Osteoblast (primary cell): ENCODE measurements at regions not wholly inside any gene's neighbourhood (a gene's known extent, or its start where the extent isn't known, plus 50 kb on each side); places are given as distances from the start of the nearest gene placed in this dataset.

Experiments used
- DNase-seq: peaks from one replicate; pipeline ENCODE4 v3.0.0; 2011; ENCODE audit warnings: low spot score, mixed read lengths; ENCODE audit not compliant: insufficient read length; ENCODE audit errors: missing footprints
- H2AFZ ChIP-seq: 2 replicates; pipeline ENCODE4 v1.6.0; 2011; ENCODE audit warnings: mild to moderate bottlenecking, low read length
- H3K27ac ChIP-seq: 2 replicates; pipeline ENCODE4 v1.5.1; 2011; ENCODE audit warnings: mild to moderate bottlenecking, low read depth, low read length, moderate library complexity
- H3K27me3 ChIP-seq: 2 replicates; pipeline ENCODE4 v1.6.0; 2012; ENCODE audit warnings: mild to moderate bottlenecking, control low read depth, inconsistent platforms, low read length, moderate library complexity; ENCODE audit not compliant: insufficient read depth
- H3K36me3 ChIP-seq: 2 replicates; pipeline ENCODE4 v1.5.1; 2011; ENCODE audit warnings: mild to moderate bottlenecking, low read length, control low read depth, moderate library complexity; ENCODE audit not compliant: insufficient read depth
- H3K4me1 ChIP-seq: 2 replicates; pipeline ENCODE4 v1.5.1; 2011; ENCODE audit warnings: mild to moderate bottlenecking, low read length, control low read depth, moderate library complexity; ENCODE audit not compliant: insufficient read depth
- H3K4me2 ChIP-seq: 2 replicates; pipeline ENCODE4 v1.6.0; 2011; ENCODE audit warnings: mild to moderate bottlenecking, low read length; ENCODE audit not compliant: insufficient read depth
- H3K4me3 ChIP-seq: fragments of 200-600 bp; sonication (generic); 3 replicates; pipeline ENCODE4 v1.5.1; 2012; ENCODE audit warnings: mild to moderate bottlenecking, low read length, inconsistent platforms; ENCODE audit not compliant: insufficient read depth
- H3K79me2 ChIP-seq: 2 replicates; pipeline ENCODE4 v1.6.0; 2012; ENCODE audit warnings: mild to moderate bottlenecking, low read length, control low read depth, inconsistent platforms; ENCODE audit not compliant: insufficient read depth
- H3K9me3 ChIP-seq: 2 replicates; pipeline ENCODE4 v1.5.1; 2011; ENCODE audit warnings: low read depth, low read length, control low read depth
- H4K20me1 ChIP-seq: 2 replicates; pipeline ENCODE4 v1.6.0; 2012; ENCODE audit warnings: mild to moderate bottlenecking, low read length, control low read depth; ENCODE audit not compliant: insufficient read depth
- TF ChIP-seq, protein P1 (sequence below): IDR thresholded peaks from 2 replicates; pipeline ENCODE4 v1.5.1; 2011; ENCODE audit warnings: mild to moderate bottlenecking, low read depth, low read length, moderate library complexity; ENCODE audit errors: extremely low read depth

- no peak for DNase-seq
- no peak overlapping the region for H2AFZ ChIP-seq
These were observed 106.8 kb upstream of the ARMC2 start for GRCh38 chr6:108741331-108741989.

GRCh38 chr6:108742041-108742440 lies 106.2 kb upstream of the ARMC2 start:
- no peak overlapping the region for H3K4me3 ChIP-seq

More at GRCh38 chr6:108741331-108741989, 106.8 kb upstream of the ARMC2 start:
- TF ChIP-seq, protein P1, sequence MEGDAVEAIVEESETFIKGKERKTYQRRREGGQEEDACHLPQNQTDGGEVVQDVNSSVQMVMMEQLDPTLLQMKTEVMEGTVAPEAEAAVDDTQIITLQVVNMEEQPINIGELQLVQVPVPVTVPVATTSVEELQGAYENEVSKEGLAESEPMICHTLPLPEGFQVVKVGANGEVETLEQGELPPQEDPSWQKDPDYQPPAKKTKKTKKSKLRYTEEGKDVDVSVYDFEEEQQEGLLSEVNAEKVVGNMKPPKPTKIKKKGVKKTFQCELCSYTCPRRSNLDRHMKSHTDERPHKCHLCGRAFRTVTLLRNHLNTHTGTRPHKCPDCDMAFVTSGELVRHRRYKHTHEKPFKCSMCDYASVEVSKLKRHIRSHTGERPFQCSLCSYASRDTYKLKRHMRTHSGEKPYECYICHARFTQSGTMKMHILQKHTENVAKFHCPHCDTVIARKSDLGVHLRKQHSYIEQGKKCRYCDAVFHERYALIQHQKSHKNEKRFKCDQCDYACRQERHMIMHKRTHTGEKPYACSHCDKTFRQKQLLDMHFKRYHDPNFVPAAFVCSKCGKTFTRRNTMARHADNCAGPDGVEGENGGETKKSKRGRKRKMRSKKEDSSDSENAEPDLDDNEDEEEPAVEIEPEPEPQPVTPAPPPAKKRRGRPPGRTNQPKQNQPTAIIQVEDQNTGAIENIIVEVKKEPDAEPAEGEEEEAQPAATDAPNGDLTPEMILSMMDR = no peak
- peaks cover 35% of the 10 kb centered on the region for H3K4me1 ChIP-seq
- H3K9me3 ChIP-seq = no peaks in the 10 kb centered on the region
- no peaks in the 10 kb centered on the region for H3K27me3 ChIP-seq
- H4K20me1 ChIP-seq = no peaks in the 10 kb centered on the region
- no peaks in the 10 kb centered on the region for H3K79me2 ChIP-seq
- H3K4me3 ChIP-seq = no peak overlapping the region
- no peak overlapping the region for H3K27ac ChIP-seq
- H3K4me2 ChIP-seq = no peak overlapping the region
- no peaks in the 10 kb centered on the region for H3K36me3 ChIP-seq

DNA sequence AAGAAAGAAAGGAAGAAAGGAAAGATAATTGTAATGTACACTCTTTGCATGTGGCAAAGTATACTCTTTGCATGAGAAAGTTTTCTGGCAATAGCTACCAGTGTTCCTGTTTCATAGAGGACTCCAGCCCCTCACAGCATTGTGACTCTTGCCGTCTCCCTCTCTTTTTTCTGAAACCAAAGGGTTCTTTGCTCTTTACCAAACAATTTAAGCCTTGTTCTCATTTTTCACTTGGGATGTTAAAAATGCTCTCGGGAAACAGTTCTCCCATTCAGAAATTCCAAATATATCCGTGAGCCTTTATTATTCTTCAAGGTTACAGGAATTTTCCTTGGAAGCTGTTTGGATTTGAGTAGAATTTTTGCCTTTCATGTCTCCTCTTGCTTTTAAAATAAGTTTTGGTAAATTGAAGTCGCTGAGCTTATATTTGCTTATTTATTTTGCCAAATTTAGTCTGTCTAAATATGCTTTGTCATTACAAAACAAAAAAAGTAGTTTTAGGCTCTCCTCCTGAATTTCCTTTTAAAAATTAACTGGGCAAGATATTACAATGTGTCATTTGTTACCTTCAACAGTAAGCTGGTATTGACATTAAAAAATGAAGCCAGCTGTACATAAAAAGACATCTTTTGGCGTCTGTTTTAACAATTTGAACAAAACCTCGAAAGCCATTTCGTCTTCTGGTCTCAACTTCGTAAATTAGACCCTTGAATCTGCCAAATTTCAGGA lies 103.8 kb upstream of the ARMC2 start:
- no peaks in the 10 kb centered on the region for H3K79me2 ChIP-seq
- H4K20me1 ChIP-seq = no peaks in the 10 kb centered on the region
- TF ChIP-seq, protein P1 = no peak
- peaks cover 9% of the 10 kb centered on the region for H3K4me1 ChIP-seq
- H3K9me3 ChIP-seq = no peaks in the 10 kb centered on the region
- H3K4me3 ChIP-seq = no peak overlapping the region
- H3K27me3 ChIP-seq = no peaks in the 10 kb centered on the region
- no peaks in the 10 kb centered on the region for H3K36me3 ChIP-seq
- no peak overlapping the region for H2AFZ ChIP-seq
- no peak for DNase-seq
- no peak overlapping the region for H3K27ac ChIP-seq
- H3K4me2 ChIP-seq = no peak overlapping the region

More at GRCh38 chr6:108742041-108742440, 106.2 kb upstream of the ARMC2 start:
- Histone ChIP-seq H3K9me3 (no peaks in the 10 kb centered on the region), H4K20me1 (no peaks in the 10 kb centered on the region), H3K36me3 (no peaks in the 10 kb centered on the region), H3K4me2 (no peak overlapping the region), H3K27ac (no peak overlapping the region), H3K4me1 (peaks cover 32% of the 10 kb centered on the region), H2AFZ (no peak overlapping the region), H3K79me2 (no peaks in the 10 kb centered on the region), H3K27me3 (no peaks in the 10 kb centered on the region)
- TF ChIP-seq, protein P1 = no peak
- DNase-seq = no peak

DNA sequence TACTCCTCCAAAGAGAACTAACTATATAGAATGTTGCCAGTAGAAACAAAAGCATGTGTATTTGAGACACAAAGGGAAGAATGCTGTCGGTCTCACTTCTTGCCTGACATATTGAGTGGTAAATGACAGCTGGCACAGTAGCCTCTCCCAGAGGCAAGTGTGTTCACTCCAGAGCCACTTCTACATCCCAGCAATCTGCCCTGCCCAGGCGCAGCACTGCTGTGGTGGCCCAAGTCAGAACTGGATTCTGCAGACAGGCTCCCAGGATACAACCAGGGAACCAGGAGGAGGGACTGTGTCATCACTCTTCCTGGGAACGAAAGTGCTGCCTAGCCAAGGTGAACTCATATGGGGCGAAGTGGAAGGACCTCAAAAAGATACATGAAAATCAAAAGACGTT lies 103.2 kb upstream of the ARMC2 start:
- Histone ChIP-seq H3K9me3 (no peaks in the 10 kb centered on the region), H3K4me1 (peaks cover 3% of the 10 kb centered on the region), H2AFZ (no peak overlapping the region), H3K27me3 (no peaks in the 10 kb centered on the region), H3K27ac (no peak overlapping the region), H4K20me1 (no peaks in the 10 kb centered on the region), H3K36me3 (no peaks in the 10 kb centered on the region), H3K4me3 (no peak overlapping the region), H3K4me2 (no peak overlapping the region), H3K79me2 (no peaks in the 10 kb centered on the region)
- TF ChIP-seq, protein P1 = no peak
- no peak for DNase-seq
